Keratinocyte (primary cell): ENCODE measurements at regions not wholly inside any gene's neighbourhood (a gene's known extent, or its start where the extent isn't known, plus 50 kb on each side); places are given as distances from the start of the nearest gene placed in this dataset.

Source experiments
- DNase-seq: peaks from one replicate; pipeline ENCODE4 v3.0.0-alpha.2; 2011; ENCODE audit warnings: low read depth, missing footprints, low spot score
- FAIRE-seq: peaks from 2 replicates; lab custom pipeline; 2011; peaks lifted over from hg19 to GRCh38; lab: Jason Lieb, UNC
- H2AFZ ChIP-seq: 2 replicates; pipeline ENCODE4 v1.6.0; 2012; ENCODE audit warnings: low read length, control low read depth, inconsistent platforms; ENCODE audit not compliant: control insufficient read depth
- H3K27ac ChIP-seq: 2 replicates; pipeline ENCODE4 v1.5.1; 2011; ENCODE audit warnings: low read length; ENCODE audit not compliant: control insufficient read depth, insufficient read depth
- H3K27me3 ChIP-seq: 3 replicates; pipeline ENCODE4 v1.6.0; 2011; ENCODE audit warnings: low read length; ENCODE audit not compliant: control insufficient read depth, insufficient read depth; ENCODE audit errors: extremely low read depth
- H3K36me3 ChIP-seq, 2 experiments: 2 replicates in 1 of 2; 3 replicates in 1 of 2; pipeline ENCODE4 v1.5.1; 2011; ENCODE audit warnings: low read length in 2 of 2, mild to moderate bottlenecking in 1 of 2; ENCODE audit not compliant: control insufficient read depth in 2 of 2, insufficient read depth in 2 of 2; ENCODE audit errors: extremely low read depth in 1 of 2
- H3K4me1 ChIP-seq: 3 replicates; pipeline ENCODE4 v1.5.1; 2011; ENCODE audit warnings: low read length; ENCODE audit not compliant: control insufficient read depth, insufficient read depth; ENCODE audit errors: extremely low read depth
- H3K4me2 ChIP-seq: 3 replicates; pipeline ENCODE4 v1.6.0; 2011; ENCODE audit warnings: low read depth, low read length; ENCODE audit not compliant: control insufficient read depth, insufficient read depth; ENCODE audit errors: extremely low read depth
- H3K4me3 ChIP-seq, 3 experiments: fragments of 200-600 bp in 1 of 3; sonication (generic) in 1 of 3; 2 replicates in 2 of 3; 3 replicates in 1 of 3; pipeline ENCODE4 v1.5.1; 2011 to 2016; ENCODE audit warnings: low read length in 3 of 3, mild to moderate bottlenecking in 3 of 3, control low read depth in 2 of 3, inconsistent platforms in 1 of 3, low read depth in 1 of 3, mixed read lengths in 1 of 3, mixed run types in 1 of 3, moderate library complexity in 1 of 3; ENCODE audit not compliant: control insufficient read depth in 2 of 3, insufficient read depth in 2 of 3; ENCODE audit errors: extremely low read depth in 1 of 3
- H3K79me2 ChIP-seq: 2 replicates; pipeline ENCODE4 v1.6.0; 2012; ENCODE audit warnings: low read length; ENCODE audit not compliant: control insufficient read depth, insufficient read depth
- H3K9ac ChIP-seq: 3 replicates; pipeline ENCODE4 v1.6.0; 2011; ENCODE audit warnings: low read length; ENCODE audit not compliant: control insufficient read depth, insufficient read depth; ENCODE audit errors: extremely low read depth
- H3K9me1 ChIP-seq: 3 replicates; pipeline ENCODE4 v1.6.0; 2011; ENCODE audit warnings: low read length; ENCODE audit not compliant: control insufficient read depth, insufficient read depth; ENCODE audit errors: extremely low read depth
- H3K9me3 ChIP-seq: 2 replicates; pipeline ENCODE4 v1.5.1; 2012; ENCODE audit warnings: low read depth, low read length; ENCODE audit not compliant: control insufficient read depth
- H4K20me1 ChIP-seq: 3 replicates; pipeline ENCODE4 v1.6.0; 2011; ENCODE audit warnings: low read length; ENCODE audit not compliant: control insufficient read depth, insufficient read depth; ENCODE audit errors: extremely low read depth
- CTCF ChIP-seq, 3 experiments: IDR thresholded peaks in 1 of 3; conservative IDR thresholded peaks in 1 of 3; optimal IDR thresholded peaks in 1 of 3; 2 replicates in 2 of 3; 3 replicates in 1 of 3; pipeline versions ENCODE3 to v1.5.1; 2011; ENCODE audit warnings: low read length in 3 of 3, mild to moderate bottlenecking in 3 of 3, moderate library complexity in 2 of 3, control low read depth in 1 of 3, inconsistent platforms in 1 of 3; ENCODE audit not compliant: insufficient read depth in 2 of 3; ENCODE audit errors: extremely low read depth in 1 of 3
- EZH2 ChIP-seq: IDR thresholded peaks from one replicate; pipeline ENCODE4 v1.6.1; 2012; ENCODE audit warnings: inconsistent platforms, mild to moderate bottlenecking, low read length, moderate library complexity
- dilution Hi-C: fragments of 300-500 bp; cut with MboI; formaldehyde crosslinking; loops from one replicate; pipeline ENCODE4 v1.7.0; 2020; ENCODE audit warnings: low sequenced_read_pairs; ENCODE audit not compliant: extremely low pct_ligation_motif_present

GRCh38 chrX:113977887-113978286 lies 606.0 kb upstream of the HTR2C start:
- Histone ChIP-seq H3K27me3 (no peaks in the 10 kb centered on the region), H3K4me1 (no peaks in the 10 kb centered on the region), H3K36me3 (no peaks in the 10 kb centered on the region), H3K9ac (no peak overlapping the region), H3K4me2 (no peak overlapping the region), H4K20me1 (no peaks in the 10 kb centered on the region), H2AFZ (no peak overlapping the region), H3K9me1 (no peaks in the 10 kb centered on the region), H3K4me3 (no peak overlapping the region), H3K79me2 (no peaks in the 10 kb centered on the region), H3K9me3 (no peaks in the 10 kb centered on the region), H3K27ac (no peak overlapping the region)
- no peak for FAIRE-seq
- dilution Hi-C loops = no loop called here
- DNase-seq = no peak
- TF ChIP-seq EZH2 (no peak), CTCF (optimal IDR thresholded peaks at IDR 0.05 in 1 of 3, IDR thresholded peaks at IDR 0.05 in 1 of 3, conservative IDR thresholded peaks at IDR 0.05 in 1 of 3; ENCODE audit: extremely low read depth in 1 of 3, insufficient read depth in 2 of 3, low read length in 3 of 3) (no peak)

- no peak for DNase-seq
- no peaks in the 10 kb centered on the region for H3K4me1 ChIP-seq
- H3K9me1 ChIP-seq = no peaks in the 10 kb centered on the region
- H3K9me3 ChIP-seq = no peaks in the 10 kb centered on the region
- dilution Hi-C loops = no loop called here
- H3K36me3 ChIP-seq = no peaks in the 10 kb centered on the region
- no peak overlapping the region for H3K9ac ChIP-seq
- no peak for TF ChIP-seq EZH2
- no peak for TF ChIP-seq CTCF (optimal IDR thresholded peaks at IDR 0.05 in 1 of 3, IDR thresholded peaks at IDR 0.05 in 1 of 3, conservative IDR thresholded peaks at IDR 0.05 in 1 of 3; ENCODE audit: extremely low read depth in 1 of 3, insufficient read depth in 2 of 3, low read length in 3 of 3)
- H3K4me2 ChIP-seq = no peak overlapping the region
- no peak overlapping the region for H3K27ac ChIP-seq
- no peak overlapping the region for H3K4me3 ChIP-seq
- no peak overlapping the region for H2AFZ ChIP-seq
- H3K79me2 ChIP-seq = no peaks in the 10 kb centered on the region
- no peak for FAIRE-seq
- no peaks in the 10 kb centered on the region for H4K20me1 ChIP-seq
- H3K27me3 ChIP-seq = no peaks in the 10 kb centered on the region
Measured at GRCh38 chrX:113975441-113975840, 608.4 kb upstream of the HTR2C start.
